Left renal pelvis (tissue), 4 donors: ENCODE measurements at regions not wholly inside any gene's neighbourhood (a gene's known extent, or its start where the extent isn't known, plus 50 kb on each side); places are given as distances from the start of the nearest gene placed in this dataset.

ENCODE experiments used
- DNase-seq, 4 donors: peaks; one replicate each; pipeline ENCODE4 v3.0.0-alpha.2; 2013; ENCODE audit warnings: low read depth in 4 of 4, low spot score in 3 of 4

DNA sequence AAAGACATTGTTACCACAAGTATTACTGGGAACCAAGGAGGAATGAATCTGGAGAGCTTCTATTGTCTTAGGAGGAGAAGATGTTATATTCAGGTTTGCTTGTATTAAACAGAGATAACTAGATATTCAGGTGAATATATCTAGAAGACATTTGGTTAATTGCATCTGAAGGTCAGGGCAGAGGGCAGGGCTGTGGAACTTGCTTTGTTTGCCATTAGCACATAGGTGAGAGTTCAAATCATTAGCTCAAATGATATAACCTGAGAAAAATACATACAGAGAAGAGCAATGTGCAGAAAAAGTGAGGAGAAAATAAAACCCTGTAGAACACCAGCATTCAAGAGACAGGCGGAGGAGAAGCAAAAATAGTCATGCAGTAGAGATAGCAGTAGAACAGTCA lies 116.8 kb downstream of the DNAJB9 start:
- DNase-seq, result no peak

DNA sequence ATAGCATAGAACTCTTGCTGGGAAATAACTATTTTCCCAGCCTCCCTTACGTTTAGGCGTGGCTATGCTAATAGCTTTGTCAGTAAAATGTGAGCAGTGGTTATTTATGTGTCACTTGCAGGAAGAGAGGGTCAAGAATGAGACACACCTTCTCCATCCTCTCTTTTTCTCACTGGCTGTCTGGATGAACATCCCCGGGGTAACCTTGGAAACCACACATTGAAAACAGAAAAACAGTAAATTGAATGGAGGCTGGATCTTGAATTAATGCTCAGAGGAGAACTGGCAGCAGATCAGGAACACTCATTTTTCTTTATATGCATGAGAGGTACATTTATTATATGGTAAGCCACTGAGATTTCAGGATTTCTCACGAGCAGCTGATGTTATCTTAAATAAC lies 127.6 kb downstream of the DNAJB9 start:
- no peak for DNase-seq

DNA sequence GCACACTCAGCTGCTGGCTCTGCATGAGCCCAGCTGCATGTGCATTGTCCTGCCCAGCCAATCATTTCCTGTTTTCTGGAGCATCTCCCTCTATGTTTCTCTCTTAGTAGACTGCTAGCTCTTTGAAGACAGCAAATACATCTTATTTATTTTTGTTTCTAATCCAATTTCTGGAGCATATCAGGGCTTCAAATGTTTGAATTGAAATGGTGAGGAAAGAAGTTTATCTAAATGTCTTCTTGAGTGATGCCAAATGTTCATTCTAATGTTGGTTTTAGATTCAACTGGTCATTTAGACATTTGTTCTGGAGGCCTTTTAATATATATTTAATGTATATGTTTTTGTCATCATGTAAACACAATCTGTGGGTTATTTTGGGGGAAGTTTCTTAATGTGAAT lies 141.9 kb downstream of the DNAJB9 start:
- DNase-seq, result no peak

GRCh38 chr7:108716783-108717182 lies 147.1 kb downstream of the DNAJB9 start:
- no peak for DNase-seq

- no peak for DNase-seq
Measured at GRCh38 chr7:108717781-108718180, 148.1 kb downstream of the DNAJB9 start.

GRCh38 chr7:108719631-108720030 lies 150.0 kb downstream of the DNAJB9 start:
- DNase-seq, result no peak

DNA sequence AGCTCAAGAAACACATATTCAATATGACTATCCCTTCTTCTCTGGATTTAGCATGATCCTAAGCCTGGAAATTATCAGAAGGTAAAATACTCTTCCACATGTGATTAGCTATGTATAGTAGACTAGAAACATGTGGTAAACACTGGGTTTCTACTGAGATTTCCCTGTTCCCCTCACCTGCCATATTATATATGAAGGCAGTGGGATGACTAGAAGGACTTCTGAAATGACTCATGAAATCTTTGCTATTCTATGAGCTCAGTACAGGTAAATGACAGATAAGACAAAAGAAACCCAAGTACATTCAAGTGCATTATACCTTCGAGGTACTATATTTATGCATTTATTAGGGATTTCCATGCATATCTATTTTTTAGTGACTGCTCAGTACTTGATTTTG lies 152.9 kb downstream of the DNAJB9 start:
- no peak for DNase-seq

- no peak for DNase-seq
Measured at GRCh38 chr7:108723381-108723814, 153.7 kb downstream of the DNAJB9 start.

- DNase-seq, result no peak
Measured at GRCh38 chr7:108724251-108725100, 154.8 kb downstream of the DNAJB9 start.

- DNase-seq, result no peak
Measured at GRCh38 chr7:108735814-108736213, 166.1 kb downstream of the DNAJB9 start.

DNA sequence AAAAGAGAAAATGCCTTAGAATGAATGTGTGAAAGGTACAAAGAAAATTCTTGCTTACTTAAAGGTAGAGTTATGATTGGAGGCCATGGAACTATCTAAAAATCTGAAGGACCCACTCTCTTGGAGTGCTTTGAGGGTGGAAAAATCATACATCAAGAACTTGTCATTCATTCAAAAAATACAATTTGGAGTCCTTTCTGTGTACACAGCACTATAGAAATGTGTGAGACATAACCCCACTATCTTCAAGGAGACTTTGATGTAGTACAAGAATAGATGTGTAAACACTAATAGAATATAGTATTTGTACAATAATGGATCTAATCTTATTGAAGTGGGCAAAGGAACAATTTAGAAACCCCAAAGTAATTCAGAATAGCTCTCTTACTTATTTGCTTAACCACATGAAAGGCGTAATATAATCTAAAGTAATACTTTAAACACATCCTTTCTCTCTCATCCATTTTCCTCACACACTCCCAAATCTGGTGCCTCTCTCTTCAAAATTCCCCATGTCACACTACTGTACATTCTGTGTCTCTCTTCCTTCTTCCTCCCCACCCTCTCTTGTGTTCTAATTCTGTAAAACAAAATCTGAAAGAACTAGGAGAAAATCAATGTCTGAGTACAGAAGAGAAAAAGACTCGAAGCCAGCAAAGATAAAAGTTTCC lies 166.7 kb downstream of the DNAJB9 start:
- DNase-seq, result no peak

- DNase-seq, result no peak
Measured at GRCh38 chr7:108770981-108771745, 201.5 kb downstream of the DNAJB9 start.

GRCh38 chr7:108771853-108772252 lies 202.2 kb downstream of the DNAJB9 start:
- DNase-seq, result no peak

DNA sequence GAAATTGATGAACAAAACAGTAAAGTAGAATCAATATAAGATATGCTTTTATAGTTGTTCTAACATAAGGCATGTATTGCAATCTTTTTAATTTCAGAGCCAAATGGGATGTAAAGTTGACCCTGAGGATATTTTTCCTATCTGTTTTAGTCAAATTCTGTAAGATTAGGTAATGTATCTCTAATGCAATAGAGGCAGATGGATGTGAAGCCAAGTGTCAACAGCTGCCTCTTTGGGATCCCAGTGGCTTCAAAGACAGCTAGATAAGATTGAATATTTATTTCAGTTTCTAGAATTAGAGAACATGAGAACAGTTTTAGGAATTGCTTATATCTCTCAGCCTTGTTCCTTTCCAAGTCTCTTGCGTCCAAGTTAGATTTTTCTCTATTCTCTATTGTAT lies 208.3 kb downstream of the DNAJB9 start:
- no peak for DNase-seq

DNA sequence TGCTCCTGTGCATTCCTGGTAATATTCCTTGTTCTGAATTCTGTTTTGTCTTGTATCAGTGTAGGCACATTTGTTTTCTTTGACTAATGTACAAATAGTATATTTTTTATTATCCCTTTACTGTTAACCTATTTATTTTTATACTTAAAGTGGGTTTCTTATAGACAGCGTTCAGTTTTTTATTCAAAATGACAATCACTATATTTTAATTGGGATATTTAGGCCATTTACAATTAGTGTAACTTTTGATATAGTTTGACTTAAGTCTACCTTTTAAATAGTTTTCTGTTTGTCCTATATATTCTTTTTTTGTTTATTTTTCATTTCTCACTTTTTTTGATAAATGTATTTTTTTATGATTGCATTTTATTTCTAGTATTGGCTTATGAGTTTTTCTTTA lies 219.8 kb downstream of the DNAJB9 start:
- no peak for DNase-seq

DNA sequence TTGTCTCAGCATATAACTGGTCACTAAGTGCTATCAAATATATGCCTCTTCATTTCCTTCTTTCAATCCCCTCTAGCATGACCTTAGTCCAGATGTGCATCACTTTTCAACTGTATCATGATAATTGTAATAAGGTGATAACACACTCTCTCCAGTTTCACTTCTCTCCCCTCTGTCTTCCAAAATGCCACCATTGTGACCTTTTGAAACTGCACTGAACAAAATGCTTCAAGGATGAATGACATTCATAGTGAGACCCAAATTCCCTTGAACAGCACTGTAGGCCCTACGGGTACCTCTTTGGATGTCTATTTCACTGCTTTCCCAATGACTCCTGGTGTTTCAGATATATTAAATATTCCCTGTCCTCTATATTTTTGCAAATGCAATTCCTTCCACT lies 224.8 kb downstream of the DNAJB9 start:
- DNase-seq, result no peak

- no peak for DNase-seq
Measured at GRCh38 chr7:108802650-108803049, 233.0 kb downstream of the DNAJB9 start.

GRCh38 chr7:108805808-108806397 lies 236.2 kb downstream of the DNAJB9 start:
- no peak for DNase-seq

DNA sequence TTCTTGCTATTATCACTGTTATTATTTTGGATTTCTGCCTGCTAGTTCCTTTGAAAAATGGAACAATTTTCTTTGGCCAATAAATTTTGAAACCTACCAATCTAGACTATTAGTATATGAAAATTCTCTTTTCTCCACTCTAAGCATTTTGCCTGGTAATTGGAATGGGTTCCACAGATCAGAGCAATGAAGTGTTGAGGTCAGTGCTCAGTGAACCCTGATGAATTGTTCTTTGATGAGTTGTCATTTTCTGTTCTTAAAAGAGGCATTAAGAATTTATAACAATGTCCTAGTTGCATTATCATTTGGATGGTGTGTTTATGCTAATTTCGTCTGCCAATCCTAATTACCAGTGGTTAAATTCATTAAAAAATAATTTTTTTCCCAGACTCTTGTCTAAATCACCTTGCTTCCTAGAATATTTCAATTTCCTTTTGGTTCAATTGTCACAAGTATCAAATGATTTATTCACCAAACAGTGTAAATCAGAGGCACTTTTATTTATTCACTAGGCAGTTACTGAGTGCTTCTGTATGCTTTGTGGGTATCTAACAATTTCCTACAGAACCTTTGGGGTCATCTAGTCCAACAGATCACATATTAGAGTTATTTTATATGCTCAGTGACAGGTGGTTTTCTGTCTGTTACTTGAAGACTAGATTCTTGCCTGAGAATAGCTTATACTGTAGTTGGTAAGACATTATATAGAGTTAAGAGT lies 239.0 kb downstream of the DNAJB9 start:
- no peak for DNase-seq

DNA sequence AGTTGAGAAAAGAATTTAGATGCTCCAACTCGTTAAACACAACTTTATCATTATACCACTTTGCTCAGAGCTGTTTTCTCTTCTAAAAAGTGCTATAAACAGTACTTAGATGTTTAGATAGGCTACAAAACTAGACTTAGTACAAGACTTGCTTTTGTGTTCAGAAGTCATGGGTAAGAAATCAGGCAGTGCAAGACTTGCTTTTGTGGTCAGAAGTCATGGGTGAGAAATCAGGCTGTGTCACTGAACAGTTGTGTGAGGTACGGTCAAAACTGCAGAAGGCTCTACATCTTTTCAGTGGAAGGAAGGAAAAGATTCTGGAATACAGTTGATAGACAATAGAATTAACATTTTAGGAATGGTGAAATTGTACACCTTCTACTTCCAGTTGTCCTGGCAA lies 239.7 kb downstream of the DNAJB9 start:
- DNase-seq, result no peak
